ENCODE measurements at regions not wholly inside any gene's neighbourhood (a gene's known extent, or its start where the extent isn't known, plus 50 kb on each side); places are given as distances from the start of the nearest gene placed in this dataset.

GRCh38 chr16:73384506-73385089 lies 336.7 kb upstream of the ZFHX3 start:
- Histone ChIP-seq H3K4me3 (ENCODE audit: low read depth, low read length) (no peak overlapping the region), H3K9me3 (ENCODE audit: severe bottlenecking) (no peaks in the 10 kb centered on the region), H3K36me3 (no peaks in the 10 kb centered on the region), H3K27me3 (ENCODE audit: insufficient read depth, low read depth, severe bottlenecking) (peaks cover 22% of the 10 kb centered on the region), H3K27ac (no peak overlapping the region)
- no peak for TF ChIP-seq CTCF (IDR thresholded peaks at IDR 0.05; ENCODE audit: low read depth, low read length)
- no peak for DNase-seq

DNA sequence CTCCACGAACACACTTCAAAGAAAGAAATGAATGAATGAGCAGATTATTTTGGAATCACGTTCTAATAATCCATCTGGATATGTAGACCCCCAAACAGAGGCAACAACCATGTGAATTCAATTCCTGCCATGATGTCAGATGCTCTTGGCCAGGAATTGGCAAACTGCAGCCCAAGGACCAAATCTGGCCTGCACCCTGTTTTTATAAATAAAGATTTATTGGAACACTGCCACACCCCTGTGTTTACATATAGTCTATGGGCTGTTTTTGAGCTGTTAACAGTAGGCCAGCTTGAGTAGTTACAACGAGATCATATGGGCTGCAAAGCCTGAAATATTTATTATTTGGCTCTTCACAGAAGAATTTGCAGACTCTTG lies 336.0 kb upstream of the ZFHX3 start:
- H3K4me3 ChIP-seq (ENCODE audit: low read depth, low read length) = no peak overlapping the region
- H3K9me3 ChIP-seq (ENCODE audit: severe bottlenecking) = no peaks in the 10 kb centered on the region
- no peak for DNase-seq
- no peak overlapping the region for H3K27ac ChIP-seq
- no peaks in the 10 kb centered on the region for H3K36me3 ChIP-seq
- TF ChIP-seq CTCF (IDR thresholded peaks at IDR 0.05; ENCODE audit: low read depth, low read length) = no peak
- H3K27me3 ChIP-seq (ENCODE audit: insufficient read depth, low read depth, severe bottlenecking) = peaks cover 22% of the 10 kb centered on the region

DNA sequence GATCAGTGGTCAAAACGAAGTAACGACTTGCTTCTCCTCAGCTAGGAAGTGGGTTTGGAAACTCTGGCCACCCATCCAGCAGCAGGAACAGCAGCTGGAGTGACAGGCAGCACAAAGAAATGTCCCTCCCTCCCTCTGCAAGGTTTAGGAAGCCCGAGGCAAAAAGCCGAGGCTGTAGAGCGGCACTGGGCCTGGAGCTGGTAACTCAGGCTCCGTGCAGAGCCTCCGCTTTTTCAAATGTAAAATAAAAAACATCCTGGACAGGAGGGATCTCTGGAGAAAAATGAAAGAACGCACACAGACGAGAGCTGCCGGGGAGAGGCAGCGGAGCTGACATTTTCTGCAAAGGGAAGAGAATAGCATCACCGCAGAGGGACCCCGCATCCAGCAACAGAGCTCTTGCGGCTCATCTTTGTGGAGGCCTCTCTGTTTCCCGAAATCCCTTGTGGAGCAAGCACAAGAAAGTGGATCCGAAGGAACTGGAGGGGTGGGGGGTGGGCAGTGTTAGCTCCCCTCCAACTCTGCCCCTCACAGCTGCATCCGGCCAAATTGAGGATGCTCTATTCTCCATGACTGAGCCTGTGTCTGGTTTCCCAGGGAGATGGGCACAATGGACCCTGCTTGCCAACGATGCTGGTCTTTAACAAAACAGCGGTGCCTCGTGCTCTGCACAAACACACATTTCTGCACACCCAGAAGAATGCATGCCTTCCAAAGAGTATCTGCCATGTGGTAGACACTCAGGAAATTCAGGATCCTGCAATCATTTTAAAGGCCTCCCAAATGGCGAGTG lies 335.5 kb upstream of the ZFHX3 start:
- no peaks in the 10 kb centered on the region for H3K9me3 ChIP-seq (ENCODE audit: severe bottlenecking)
- H3K27me3 ChIP-seq (ENCODE audit: insufficient read depth, low read depth, severe bottlenecking) = peaks cover 22% of the 10 kb centered on the region
- TF ChIP-seq CTCF (IDR thresholded peaks at IDR 0.05; ENCODE audit: low read depth, low read length) = no peak
- no peak overlapping the region for H3K27ac ChIP-seq
- DNase-seq = no peak
- no peak overlapping the region for H3K4me3 ChIP-seq (ENCODE audit: low read depth, low read length)
- H3K36me3 ChIP-seq = no peaks in the 10 kb centered on the region

GRCh38 chr16:73378471-73378870 lies 330.5 kb upstream of the ZFHX3 start:
- H3K27me3 ChIP-seq (ENCODE audit: insufficient read depth, low read depth, severe bottlenecking) = peaks cover 21% of the 10 kb centered on the region
- no peak overlapping the region for H3K4me3 ChIP-seq (ENCODE audit: low read depth, low read length)
- H3K9me3 ChIP-seq (ENCODE audit: severe bottlenecking) = no peaks in the 10 kb centered on the region
- no peak for DNase-seq
- H3K36me3 ChIP-seq = no peaks in the 10 kb centered on the region
- TF ChIP-seq CTCF (IDR thresholded peaks at IDR 0.05; ENCODE audit: low read depth, low read length) = no peak
- no peak overlapping the region for H3K27ac ChIP-seq

DNA sequence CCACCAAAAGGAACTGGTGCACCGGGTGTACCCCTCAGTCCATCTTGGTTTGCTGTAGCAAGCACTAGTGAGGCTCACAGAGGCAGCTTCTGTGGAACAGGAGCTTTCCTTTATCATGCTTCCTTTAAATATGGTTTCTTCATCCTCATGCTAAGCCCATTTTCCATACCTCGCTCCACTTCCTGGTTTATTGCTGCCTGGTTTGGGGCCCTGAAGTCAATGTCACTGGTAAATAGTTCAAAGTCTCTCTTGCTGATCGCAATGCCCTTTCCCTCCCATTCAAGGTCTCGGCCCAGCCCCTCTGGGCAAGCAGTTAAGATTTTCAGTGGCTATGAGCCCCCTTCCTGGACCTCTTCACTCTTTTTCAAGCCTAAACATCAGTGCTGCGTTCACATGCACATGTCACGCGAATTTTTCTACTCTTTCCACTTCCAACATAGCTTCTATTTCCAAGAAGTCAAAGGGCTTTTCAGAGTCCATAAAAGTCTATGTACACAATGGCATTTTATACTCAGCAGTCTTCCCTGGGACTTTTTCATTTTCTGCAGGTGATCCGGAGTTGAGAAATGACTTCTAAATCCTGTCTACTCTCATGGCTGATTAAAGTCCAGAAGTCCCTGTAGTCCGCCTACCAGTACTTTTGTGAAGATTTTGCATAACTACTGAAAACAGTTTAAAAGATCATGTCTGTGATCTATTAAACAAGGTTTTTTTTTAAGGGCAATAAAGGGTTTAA lies 323.8 kb upstream of the ZFHX3 start:
- no peak overlapping the region for H3K27ac ChIP-seq
- H3K27me3 ChIP-seq (ENCODE audit: insufficient read depth, low read depth, severe bottlenecking) = peaks cover 29% of the 10 kb centered on the region
- no peaks in the 10 kb centered on the region for H3K9me3 ChIP-seq (ENCODE audit: severe bottlenecking)
- no peak for TF ChIP-seq CTCF (IDR thresholded peaks at IDR 0.05; ENCODE audit: low read depth, low read length)
- H3K36me3 ChIP-seq = no peaks in the 10 kb centered on the region
- no peak overlapping the region for H3K4me3 ChIP-seq (ENCODE audit: low read depth, low read length)
- DNase-seq = no peak
